ENCODE measurements at regions not wholly inside any gene's neighbourhood (a gene's known extent, or its start where the extent isn't known, plus 50 kb on each side); places are given as distances from the start of the nearest gene placed in this dataset.

GRCh38 chr15:96974761-96975160 is 644.3 kb downstream of the NR2F2 start:
- TF ChIP-seq CTCF (conservative IDR thresholded peaks at IDR 0.05 in 1 of 2, IDR thresholded peaks at IDR 0.05 in 1 of 2; ENCODE audit: low read depth in 1 of 2, low read length in 2 of 2) (no peak), EZH2 (IDR thresholded peaks at IDR 0.05; ENCODE audit: low read length, missing control alignments) (no peak)

All from fibroblast of lung (primary cell).